Omental fat pad (tissue), 3 donors: ENCODE measurements at regions not wholly inside any gene's neighbourhood (a gene's known extent, or its start where the extent isn't known, plus 50 kb on each side); places are given as distances from the start of the nearest gene placed in this dataset.

Experiments used
- ATAC-seq: fragments of 150-250 bp; one replicate; pipeline ENCODE4 v1.9.1; 2016; ENCODE audit warnings: mild to moderate bottlenecking, moderate library complexity; ENCODE audit not compliant: low FRiP score
- DNase-seq: peaks from one replicate; pipeline ENCODE4 v3.0.0-alpha.2; 2019; ENCODE audit warnings: low spot score
- TF ChIP-seq, protein P1 (sequence below), 3 donors: fragments of 450-650 bp; IDR thresholded peaks; one replicate each; pipeline ENCODE4 v1.5.1; 2016 to 2017; ENCODE audit warnings: antibody characterized with exemption in 3 of 3, mild to moderate bottlenecking in 3 of 3, moderate library complexity in 2 of 3

- DNase-seq (no peak), ATAC-seq (no peak)
- TF ChIP-seq, protein P1, sequence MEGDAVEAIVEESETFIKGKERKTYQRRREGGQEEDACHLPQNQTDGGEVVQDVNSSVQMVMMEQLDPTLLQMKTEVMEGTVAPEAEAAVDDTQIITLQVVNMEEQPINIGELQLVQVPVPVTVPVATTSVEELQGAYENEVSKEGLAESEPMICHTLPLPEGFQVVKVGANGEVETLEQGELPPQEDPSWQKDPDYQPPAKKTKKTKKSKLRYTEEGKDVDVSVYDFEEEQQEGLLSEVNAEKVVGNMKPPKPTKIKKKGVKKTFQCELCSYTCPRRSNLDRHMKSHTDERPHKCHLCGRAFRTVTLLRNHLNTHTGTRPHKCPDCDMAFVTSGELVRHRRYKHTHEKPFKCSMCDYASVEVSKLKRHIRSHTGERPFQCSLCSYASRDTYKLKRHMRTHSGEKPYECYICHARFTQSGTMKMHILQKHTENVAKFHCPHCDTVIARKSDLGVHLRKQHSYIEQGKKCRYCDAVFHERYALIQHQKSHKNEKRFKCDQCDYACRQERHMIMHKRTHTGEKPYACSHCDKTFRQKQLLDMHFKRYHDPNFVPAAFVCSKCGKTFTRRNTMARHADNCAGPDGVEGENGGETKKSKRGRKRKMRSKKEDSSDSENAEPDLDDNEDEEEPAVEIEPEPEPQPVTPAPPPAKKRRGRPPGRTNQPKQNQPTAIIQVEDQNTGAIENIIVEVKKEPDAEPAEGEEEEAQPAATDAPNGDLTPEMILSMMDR (IDR thresholded peaks at IDR 0.05), result no peak
Observed at GRCh38 chr9:79378107-79378506, 193.7 kb upstream of the TLE4 start.

- no peak for ATAC-seq
- TF ChIP-seq, protein P1 (IDR thresholded peaks at IDR 0.05), result no peak
- no peak for DNase-seq
Observed at GRCh38 chr9:79382044-79382443, 189.7 kb upstream of the TLE4 start.

DNA sequence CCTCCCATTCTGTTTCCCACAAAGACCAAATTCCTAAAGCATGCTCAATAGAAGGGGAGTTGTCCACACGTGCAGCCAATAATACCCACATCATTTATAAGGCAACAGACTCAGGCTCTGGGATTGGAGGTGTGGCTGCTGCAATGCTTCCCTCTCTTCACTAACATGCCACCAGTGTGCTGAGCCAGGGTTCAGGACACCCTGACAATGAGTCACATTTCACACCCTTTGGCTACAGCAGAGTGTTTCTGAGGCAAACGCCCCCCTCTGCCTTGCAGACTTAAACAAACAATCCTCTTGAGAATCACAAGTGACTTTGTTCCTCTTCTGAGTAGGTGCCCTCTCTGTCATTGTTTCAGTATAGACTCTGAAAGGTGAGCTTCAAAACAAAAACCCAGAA is 189.3 kb upstream of the TLE4 start:
- TF ChIP-seq, protein P1 (IDR thresholded peaks at IDR 0.05), result no peak
- DNase-seq (no peak), ATAC-seq (no peak)

- DNase-seq, result no peak
- TF ChIP-seq, protein P1 (IDR thresholded peaks at IDR 0.05), result no peak
- ATAC-seq, result no peak
Observed at GRCh38 chr9:79383096-79383495, 188.7 kb upstream of the TLE4 start.

DNA sequence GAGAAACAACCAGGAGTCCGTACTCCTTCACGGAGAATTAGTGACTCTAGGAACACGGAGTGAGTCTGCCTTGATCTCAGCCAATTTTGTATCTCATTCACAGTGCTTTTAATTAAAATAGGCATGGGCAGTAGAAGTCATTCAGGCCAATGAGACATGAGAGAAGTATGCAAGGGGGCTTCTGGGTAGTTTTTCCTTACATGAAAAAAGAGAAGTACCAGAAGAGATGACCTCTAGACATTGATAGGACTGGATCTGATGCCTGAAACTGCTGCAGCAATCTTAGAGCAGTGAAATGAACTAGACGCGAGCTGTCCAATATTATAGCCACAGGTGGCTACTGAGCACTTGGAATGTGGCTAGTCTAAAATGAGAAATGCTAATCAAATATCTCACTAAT is 187.7 kb upstream of the TLE4 start:
- ATAC-seq (no peak), DNase-seq (no peak)

GRCh38 chr9:79384501-79384900 is 187.3 kb upstream of the TLE4 start:
- ATAC-seq (no peak), DNase-seq (no peak)
- TF ChIP-seq, protein P1 (IDR thresholded peaks at IDR 0.05), result no peak

More for the DNA sequence above, 187.7 kb upstream of the TLE4 start:
- TF ChIP-seq, protein P1 (IDR thresholded peaks at IDR 0.05), result no peak

DNA sequence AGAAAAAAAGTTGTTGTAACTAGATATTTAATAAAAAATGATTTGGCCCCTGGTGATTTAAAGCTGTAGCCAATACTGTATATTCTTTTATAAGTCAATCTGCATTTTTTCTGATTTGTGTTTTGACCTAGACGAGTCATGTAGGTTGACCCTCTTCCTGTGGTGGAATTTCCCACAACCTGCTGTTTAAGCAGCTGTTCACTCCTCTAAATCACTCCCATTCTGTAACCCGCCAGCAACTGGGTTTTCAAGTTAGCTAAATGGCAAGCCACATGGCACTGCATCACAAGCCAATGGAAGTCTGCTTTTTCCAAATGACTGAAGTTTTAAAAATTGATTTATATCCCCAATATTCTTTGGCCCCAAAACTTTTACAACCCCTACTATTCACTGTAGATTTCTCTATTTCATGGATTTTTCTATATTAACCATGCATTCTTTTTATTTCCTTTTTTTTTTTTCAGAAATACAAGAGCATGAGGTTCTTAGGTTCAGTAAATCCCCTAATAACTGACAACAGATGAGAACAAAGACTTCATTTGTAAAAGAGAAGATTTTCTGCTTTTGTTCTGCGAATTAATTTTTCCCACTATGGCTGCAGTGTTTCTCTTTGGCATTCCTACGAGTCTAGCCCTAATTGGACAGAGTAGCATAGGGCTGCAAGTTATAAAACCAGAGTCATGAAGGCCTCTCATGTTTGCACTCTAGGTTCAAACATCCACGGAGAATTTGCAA is 184.5 kb upstream of the TLE4 start:
- TF ChIP-seq, protein P1 (IDR thresholded peaks at IDR 0.05), result no peak
- ATAC-seq (no peak), DNase-seq (no peak)
